ENCODE measurements at regions not wholly inside any gene's neighbourhood (a gene's known extent, or its start where the extent isn't known, plus 50 kb on each side); places are given as distances from the start of the nearest gene placed in this dataset.
"Not testable (repeated sequence)": the region's sequence is repeated elsewhere in the genome, so short reads cannot be mapped to it uniquely, and the experiment has no call there.

DNA sequence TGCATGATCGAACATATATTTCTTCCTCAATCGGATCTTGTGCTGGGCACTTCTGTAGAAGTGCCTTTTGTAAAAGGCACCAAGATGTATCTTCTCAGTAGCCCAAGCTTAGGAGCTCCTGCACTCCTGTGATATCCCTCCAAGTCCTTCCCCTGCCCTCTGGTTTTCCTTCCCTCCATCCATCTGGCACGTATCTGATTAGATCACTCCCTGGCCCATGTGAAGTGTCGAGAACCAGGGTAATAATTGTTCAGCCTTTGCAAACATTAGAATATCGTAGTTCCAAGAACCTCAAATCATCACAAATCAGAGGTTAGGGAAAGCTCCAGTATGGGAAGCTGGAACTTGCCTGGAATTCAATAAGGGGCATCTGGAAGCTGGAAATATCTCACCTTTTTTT lies 221.1 kb upstream of the AUTS2 start:
- TF ChIP-seq CTCF (IDR thresholded peaks at IDR 0.05; ENCODE audit: extremely low read depth, low read depth, low read length), result no peak
- Histone ChIP-seq H2AFZ (ENCODE audit: low read length) (no peak overlapping the region), H3K27ac (ENCODE audit: low read depth, low read length) (no peak overlapping the region), H3K4me2 (ENCODE audit: insufficient read depth, low read length) (no peak overlapping the region), H3K4me3 (ENCODE audit: insufficient read depth, low read length) (no peak overlapping the region), H3K27me3 (ENCODE audit: insufficient read depth, low read length) (no peaks in the 10 kb centered on the region), H3K79me2 (ENCODE audit: insufficient read depth, low read length) (no peaks in the 10 kb centered on the region), H3K36me3 (ENCODE audit: insufficient read depth, low read length) (no peaks in the 10 kb centered on the region), H3K4me1 (ENCODE audit: insufficient read depth, low read length) (no peaks in the 10 kb centered on the region), H3K9me3 (ENCODE audit: low read depth, low read length) (no peaks in the 10 kb centered on the region), H4K20me1 (ENCODE audit: insufficient read depth, low read length) (no peaks in the 10 kb centered on the region)
- no peak for DNase-seq (ENCODE audit: insufficient read length, low spot score, missing footprints)

GRCh38 chr7:69388452-69389137 lies 209.7 kb upstream of the AUTS2 start:
- Histone ChIP-seq H3K4me1 (ENCODE audit: insufficient read depth, low read length) (no peaks in the 10 kb centered on the region), H3K27me3 (ENCODE audit: insufficient read depth, low read length) (no peaks in the 10 kb centered on the region), H3K27ac (ENCODE audit: low read depth, low read length) (no peak overlapping the region), H3K36me3 (ENCODE audit: insufficient read depth, low read length) (no peaks in the 10 kb centered on the region), H2AFZ (ENCODE audit: low read length) (no peak overlapping the region), H3K9me3 (ENCODE audit: low read depth, low read length) (no peaks in the 10 kb centered on the region), H3K79me2 (ENCODE audit: insufficient read depth, low read length) (no peaks in the 10 kb centered on the region), H4K20me1 (ENCODE audit: insufficient read depth, low read length) (no peaks in the 10 kb centered on the region), H3K4me3 (ENCODE audit: insufficient read depth, low read length) (no peak overlapping the region), H3K4me2 (ENCODE audit: insufficient read depth, low read length) (no peak overlapping the region)
- no peak for DNase-seq (ENCODE audit: insufficient read length, low spot score, missing footprints)
- no peak for TF ChIP-seq CTCF (IDR thresholded peaks at IDR 0.05; ENCODE audit: extremely low read depth, low read depth, low read length)

GRCh38 chr7:69389216-69389615 lies 209.1 kb upstream of the AUTS2 start:
- Histone ChIP-seq H2AFZ (ENCODE audit: low read length) (no peak overlapping the region), H3K27me3 (ENCODE audit: insufficient read depth, low read length) (no peaks in the 10 kb centered on the region), H3K27ac (ENCODE audit: low read depth, low read length) (no peak overlapping the region), H3K79me2 (ENCODE audit: insufficient read depth, low read length) (no peaks in the 10 kb centered on the region), H3K4me1 (ENCODE audit: insufficient read depth, low read length) (no peaks in the 10 kb centered on the region), H3K9me3 (ENCODE audit: low read depth, low read length) (no peaks in the 10 kb centered on the region), H3K4me3 (ENCODE audit: insufficient read depth, low read length) (no peak overlapping the region), H3K36me3 (ENCODE audit: insufficient read depth, low read length) (no peaks in the 10 kb centered on the region), H4K20me1 (ENCODE audit: insufficient read depth, low read length) (no peaks in the 10 kb centered on the region), H3K4me2 (ENCODE audit: insufficient read depth, low read length) (no peak overlapping the region)
- no peak for TF ChIP-seq CTCF (IDR thresholded peaks at IDR 0.05; ENCODE audit: extremely low read depth, low read depth, low read length)
- no peak for DNase-seq (ENCODE audit: insufficient read length, low spot score, missing footprints)

DNA sequence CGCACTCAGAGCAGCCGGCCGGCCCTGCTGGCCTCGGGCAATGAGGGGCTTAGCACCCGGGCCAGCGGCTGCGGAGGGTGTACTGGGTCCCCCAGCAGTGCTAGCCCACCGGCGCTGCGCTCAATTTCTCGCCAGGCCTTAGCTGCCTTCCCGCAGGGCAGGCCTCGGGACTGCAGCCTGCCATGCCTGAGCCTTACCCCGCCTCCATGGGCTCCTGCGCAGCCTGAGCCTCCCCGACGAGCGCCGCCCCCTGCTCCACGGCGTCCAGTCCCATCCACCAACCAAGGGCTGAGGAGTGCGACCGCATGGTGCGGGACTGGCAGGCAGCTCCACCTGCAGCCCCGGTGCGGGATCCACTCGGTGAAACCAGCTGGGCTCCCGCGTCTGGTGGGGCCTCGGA lies 204.4 kb upstream of the AUTS2 start:
- H3K79me2 ChIP-seq (ENCODE audit: insufficient read depth, low read length); H3K4me1 ChIP-seq (ENCODE audit: insufficient read depth, low read length); H4K20me1 ChIP-seq (ENCODE audit: insufficient read depth, low read length); H3K9me3 ChIP-seq (ENCODE audit: low read depth, low read length); H3K36me3 ChIP-seq (ENCODE audit: insufficient read depth, low read length); DNase-seq (ENCODE audit: insufficient read length, low spot score, missing footprints); H3K4me2 ChIP-seq (ENCODE audit: insufficient read depth, low read length); H3K27me3 ChIP-seq (ENCODE audit: insufficient read depth, low read length); H3K4me3 ChIP-seq (ENCODE audit: insufficient read depth, low read length); H2AFZ ChIP-seq (ENCODE audit: low read length); H3K27ac ChIP-seq (ENCODE audit: low read depth, low read length): not testable (repeated sequence)

Measured in osteoblast (primary cell).